ENCODE measurements at regions not wholly inside any gene's neighbourhood (a gene's known extent, or its start where the extent isn't known, plus 50 kb on each side); places are given as distances from the start of the nearest gene placed in this dataset.

- no peak overlapping the region for H2BK20ac ChIP-seq (ENCODE audit: low read depth, low read length, poor library complexity, severe bottlenecking)
- H3K9me3 Mint-ChIP-seq = no peaks in the 10 kb centered on the region; a peak in 1 of 5 replicates
- DNase-seq = no peak
- no peak overlapping the region for H3K9ac ChIP-seq (ENCODE audit: extremely low read depth, insufficient read length, low read length)
- no peak overlapping the region for H3K4me3 Mint-ChIP-seq
- no peak overlapping the region for H3K4me2 ChIP-seq (ENCODE audit: insufficient read depth, insufficient read length, low read length)
- H3K14ac ChIP-seq (ENCODE audit: insufficient read depth, low read length) = no peak overlapping the region
- H2BK5ac ChIP-seq (ENCODE audit: insufficient read length, low read length) = no peak overlapping the region
- TF ChIP-seq, protein P1, sequence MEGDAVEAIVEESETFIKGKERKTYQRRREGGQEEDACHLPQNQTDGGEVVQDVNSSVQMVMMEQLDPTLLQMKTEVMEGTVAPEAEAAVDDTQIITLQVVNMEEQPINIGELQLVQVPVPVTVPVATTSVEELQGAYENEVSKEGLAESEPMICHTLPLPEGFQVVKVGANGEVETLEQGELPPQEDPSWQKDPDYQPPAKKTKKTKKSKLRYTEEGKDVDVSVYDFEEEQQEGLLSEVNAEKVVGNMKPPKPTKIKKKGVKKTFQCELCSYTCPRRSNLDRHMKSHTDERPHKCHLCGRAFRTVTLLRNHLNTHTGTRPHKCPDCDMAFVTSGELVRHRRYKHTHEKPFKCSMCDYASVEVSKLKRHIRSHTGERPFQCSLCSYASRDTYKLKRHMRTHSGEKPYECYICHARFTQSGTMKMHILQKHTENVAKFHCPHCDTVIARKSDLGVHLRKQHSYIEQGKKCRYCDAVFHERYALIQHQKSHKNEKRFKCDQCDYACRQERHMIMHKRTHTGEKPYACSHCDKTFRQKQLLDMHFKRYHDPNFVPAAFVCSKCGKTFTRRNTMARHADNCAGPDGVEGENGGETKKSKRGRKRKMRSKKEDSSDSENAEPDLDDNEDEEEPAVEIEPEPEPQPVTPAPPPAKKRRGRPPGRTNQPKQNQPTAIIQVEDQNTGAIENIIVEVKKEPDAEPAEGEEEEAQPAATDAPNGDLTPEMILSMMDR (conservative IDR thresholded peaks at IDR 0.05) = no peak
- H3K27ac ChIP-seq (ENCODE audit: insufficient read length, low read depth, low read length) = no peak overlapping the region
- no peak overlapping the region for H4K8ac ChIP-seq (replicated peaks; ENCODE audit: insufficient read length, low read depth, low read length)
- H3K36me3 Mint-ChIP-seq (ENCODE audit: insufficient read depth in 1 of 3, low read depth in 3 of 3) = no peaks in the 10 kb centered on the region
- WGBS (ENCODE audit: extremely low coverage, insufficient read length, low lambda C conversion rate) = no CpG with 5 or more reads among the region's 2 CpGs
- no peak overlapping the region for H2AFZ ChIP-seq (ENCODE audit: low read length)
- no peaks in the 10 kb centered on the region for H3K4me1 ChIP-seq (ENCODE audit: insufficient read depth, low read length)
- H4K91ac ChIP-seq (ENCODE audit: insufficient read length, low read depth, low read length) = no peak overlapping the region
- no peaks in the 10 kb centered on the region for H3K79me1 ChIP-seq (ENCODE audit: insufficient read depth, low read depth, low read length, poor library complexity, severe bottlenecking)
- H3K18ac ChIP-seq (ENCODE audit: insufficient read length, low read depth, low read length) = no peak overlapping the region
- no peaks in the 10 kb centered on the region for H3K9me3 ChIP-seq (ENCODE audit: control insufficient read depth, low read depth, low read length)
- no peaks in the 10 kb centered on the region for H3K23me2 ChIP-seq (ENCODE audit: insufficient read length, low read depth, low read length, poor library complexity, severe bottlenecking)
- H3K4me1 Mint-ChIP-seq = peaks cover 6 to 11% of the 10 kb centered on the region in 2 experiments
- H3K27me3 ChIP-seq (ENCODE audit: insufficient read depth, low read length) = no peaks in the 10 kb centered on the region
- no peak overlapping the region for H3K27ac Mint-ChIP-seq
- H2BK12ac ChIP-seq (ENCODE audit: insufficient read length, low read depth, low read length) = no peak overlapping the region
- H2BK15ac ChIP-seq (ENCODE audit: low read depth, low read length) = no peak overlapping the region
- no peak overlapping the region for H3T11ph ChIP-seq (ENCODE audit: low read length)
- no peak overlapping the region for H3K23ac ChIP-seq (ENCODE audit: insufficient read length, low read depth, low read length)
- H4K5ac ChIP-seq (ENCODE audit: insufficient read length, low read depth, low read length) = no peak overlapping the region
- no peaks in the 10 kb centered on the region for H4K20me1 ChIP-seq (ENCODE audit: control insufficient read depth, insufficient read depth, insufficient read length)
- H2AK5ac ChIP-seq (ENCODE audit: insufficient read length, low read length) = no peak overlapping the region
- H2BK120ac ChIP-seq (ENCODE audit: low read depth, low read length, poor library complexity, severe bottlenecking) = no peak overlapping the region
- H3K56ac ChIP-seq (ENCODE audit: insufficient read length, low read depth, low read length) = no peak overlapping the region
- H3K4ac ChIP-seq (ENCODE audit: low read depth, low read length) = no peak overlapping the region
- H3K27me3 Mint-ChIP-seq (ENCODE audit: low read depth) = no peaks in the 10 kb centered on the region
- no peaks in the 10 kb centered on the region for H3K79me2 ChIP-seq (ENCODE audit: insufficient read depth, low read length)
Measured at GRCh38 chr14:53536446-53536845, 383.3 kb upstream of the DDHD1 start.
